HepG2 (cell line): ENCODE measurements at regions not wholly inside any gene's neighbourhood (a gene's known extent, or its start where the extent isn't known, plus 50 kb on each side); places are given as distances from the start of the nearest gene placed in this dataset.

Experiments used
- ATAC-seq: fragments of 200-7000 bp; cut with Tn5 transposase; 3 replicates; pipeline ENCODE4 v1.9.1; 2020; ENCODE audit warnings: mild to moderate bottlenecking, moderate library complexity
- BruUV-seq: library from RNA; stranded (reverse); fragments of 400-500 nt; replicated peaks from 2 replicates; lab custom pipeline; 2021; lab: Mats Ljungman, UMichigan
- CTCF ChIA-PET: fragments of 300-600 bp; formaldehyde crosslinking; extraction: SDS; loops from one replicate; lab custom pipeline; 2021; ENCODE audit warnings: low total read pairs, inconsistent platforms, low intra/inter-chr PET ratio; lab: Yijun Ruan, JAX
- POLR2A ChIA-PET: fragments of 350-600 bp; sonication (Branson Sonifier 250); formaldehyde crosslinking; loops from one replicate; lab custom pipeline; 2020; ENCODE audit warnings: antibody characterized with exemption, inconsistent platforms; lab: Yijun Ruan, JAX
- DNase-seq: peaks from one replicate; pipeline ENCODE4 v3.0.0-alpha.2; 2015; ENCODE audit warnings: low spot score
- FAIRE-seq: peaks from 3 replicates; lab custom pipeline; 2011; peaks lifted over from hg19 to GRCh38; lab: Jason Lieb, UNC
- H2AFZ ChIP-seq: one replicate; pipeline ENCODE4 v1.6.1; 2011; ENCODE audit warnings: low read length, inconsistent platforms
- H3K27ac ChIP-seq: fragments of 300-600 bp; 3 replicates; pipeline ENCODE4 v1.8.0; 2011; ENCODE audit warnings: mixed run types, mild to moderate bottlenecking, mixed read lengths, low read length, inconsistent platforms; ENCODE audit not compliant: insufficient read depth; ENCODE audit errors: extremely low read length
- H3K27me3 ChIP-seq, 2 experiments: fragments of 200-600 bp in 1 of 2; 2 replicates in 1 of 2; 3 replicates in 1 of 2; pipeline versions ENCODE4 v1.6.0 to v1.8.0; 2011; ENCODE audit warnings: low read length in 2 of 2, mild to moderate bottlenecking in 2 of 2, moderate library complexity in 2 of 2, inconsistent platforms in 1 of 2; ENCODE audit not compliant: insufficient read depth in 2 of 2, control insufficient read depth in 1 of 2
- H3K36me3 ChIP-seq, 2 experiments: fragments of 200-600 bp in 1 of 2; replicated peaks in 1 of 2; 2 replicates in 1 of 2; 3 replicates in 1 of 2; pipeline versions ENCODE4 v1.5.1 to v1.8.0; 2011; ENCODE audit warnings: low read length in 2 of 2, inconsistent platforms in 1 of 2; ENCODE audit not compliant: insufficient read depth in 2 of 2, control insufficient read depth in 1 of 2
- H3K4me1 ChIP-seq: 2 replicates; pipeline ENCODE4 v1.5.1; 2012; ENCODE audit warnings: low read length, inconsistent platforms; ENCODE audit not compliant: insufficient read depth
- H3K4me2 ChIP-seq: 2 replicates; pipeline ENCODE4 v1.6.0; 2011; ENCODE audit warnings: low read depth, low read length, inconsistent platforms
- H3K4me3 ChIP-seq, 3 experiments: fragments of 200-600 bp in 1 of 3; sonication (generic), shearing (Covaris generic) in 1 of 3; replicated peaks in 1 of 3; 2 replicates each; pipeline ENCODE4 v1.5.1; 2011 to 2016; ENCODE audit warnings: low read length in 3 of 3, inconsistent platforms in 2 of 3, low read depth in 2 of 3, mild to moderate bottlenecking in 2 of 3, control low read depth in 1 of 3, mixed read lengths in 1 of 3; ENCODE audit not compliant: insufficient read depth in 1 of 3
- H3K79me2 ChIP-seq: one replicate; pipeline ENCODE4 v1.6.1; 2011; ENCODE audit warnings: low read length, inconsistent platforms; ENCODE audit not compliant: insufficient read depth
- H3K9ac ChIP-seq: 2 replicates; pipeline ENCODE4 v1.6.0; 2011; ENCODE audit warnings: mild to moderate bottlenecking, low read depth, low read length, inconsistent platforms; ENCODE audit not compliant: insufficient read depth
- H3K9me3 ChIP-seq: 2 replicates; pipeline ENCODE4 v1.5.1; 2012; ENCODE audit warnings: mild to moderate bottlenecking, low read length
- H4K20me1 ChIP-seq: 2 replicates; pipeline ENCODE4 v1.6.0; 2011; ENCODE audit warnings: inconsistent platforms, mild to moderate bottlenecking, low read length, moderate library complexity; ENCODE audit not compliant: insufficient read depth
- ATRX ChIP-seq: sonication (generic); formaldehyde crosslinking; IDR thresholded peaks from 2 replicates; pipeline ENCODE4 v1.4.0; 2020; ENCODE audit warnings: missing genetic modification reagents, borderline replicate concordance
- BCL6 ChIP-seq: IDR thresholded peaks from 2 replicates; pipeline ENCODE4 v1.6.1; 2016; ENCODE audit warnings: missing genetic modification reagents, missing compliant biosample characterization
- DZIP1 ChIP-seq: sonication (generic); formaldehyde crosslinking; IDR thresholded peaks from 2 replicates; pipeline ENCODE4 v1.5.0; 2020; ENCODE audit warnings: mild to moderate bottlenecking, missing genetic modification reagents
- IRF9 ChIP-seq: sonication (generic); formaldehyde crosslinking; IDR thresholded peaks from 2 replicates; pipeline ENCODE4 v1.8.0; 2022; ENCODE audit warnings: missing genetic modification reagents, mild to moderate bottlenecking, borderline replicate concordance
- KLF16 ChIP-seq, 2 experiments: sonication (generic) in 1 of 2; formaldehyde crosslinking in 1 of 2; IDR thresholded peaks; 2 replicates each; pipeline versions ENCODE4 v1.6.1 to v1.8.0; 2016 to 2023; ENCODE audit warnings: missing genetic modification reagents in 2 of 2, missing compliant biosample characterization in 1 of 2
- NFYC ChIP-seq: IDR thresholded peaks from 2 replicates; pipeline ENCODE4 v1.6.1; 2016; ENCODE audit warnings: missing genetic modification reagents, missing compliant biosample characterization
- PAWR ChIP-seq: sonication (generic); formaldehyde crosslinking; IDR thresholded peaks from 2 replicates; pipeline ENCODE4 v1.4.0; 2020; ENCODE audit warnings: missing genetic modification reagents, mild to moderate bottlenecking, borderline replicate concordance
- SCMH1 ChIP-seq: sonication (generic); formaldehyde crosslinking; IDR thresholded peaks from 2 replicates; pipeline ENCODE4 v1.9.0; 2021; ENCODE audit warnings: missing genetic modification reagents, mild to moderate bottlenecking, borderline replicate concordance
- TP53 ChIP-seq: sonication (generic); formaldehyde crosslinking; conservative IDR thresholded peaks from 2 replicates; pipeline ENCODE4 v1.4.0; 2020; ENCODE audit warnings: missing genetic modification reagents
- TRIM22 ChIP-seq: fragments of 450-650 bp; IDR thresholded peaks from 2 replicates; pipeline ENCODE4 v1.6.1; 2017
- TRIM24 ChIP-seq: sonication (generic); formaldehyde crosslinking; IDR thresholded peaks from 2 replicates; pipeline ENCODE4 v1.8.0; 2022; ENCODE audit warnings: mild to moderate bottlenecking, missing genetic modification reagents
- ZBTB8A ChIP-seq: sonication (generic); formaldehyde crosslinking; IDR thresholded peaks from 2 replicates; pipeline ENCODE4 v1.4.0; 2020; ENCODE audit warnings: mild to moderate bottlenecking, low read depth, missing genetic modification reagents, borderline replicate concordance
- ZNF121 ChIP-seq: sonication (generic); formaldehyde crosslinking; IDR thresholded peaks from 2 replicates; pipeline ENCODE4 v1.5.0; 2020; ENCODE audit warnings: mild to moderate bottlenecking, missing genetic modification reagents
- ZNF207 ChIP-seq: fragments of 450-650 bp; IDR thresholded peaks from 2 replicates; pipeline ENCODE4 v1.6.1; 2016; ENCODE audit warnings: antibody characterized with exemption, borderline replicate concordance
- ZNF264 ChIP-seq: sonication (generic); formaldehyde crosslinking; IDR thresholded peaks from 2 replicates; pipeline ENCODE4 v1.4.0; 2020; ENCODE audit warnings: missing genetic modification reagents
- WGBS: methylation state at CpG from one replicate; pipeline ENCODE4 v1.1.6; 2017; ENCODE audit warnings: low lambda C conversion rate; 5-methylcytosine and 5-hydroxymethylcytosine counted together
- in situ Hi-C: cut with HindIII; loops from 2 replicates; pipeline ENCODE4 v1.10.0; 2017; ENCODE audit warnings: low pct_unique_long_range_greater_than_20kb; ENCODE audit not compliant: extremely low pct_ligation_motif_present
- intact Hi-C: fragments of 100-400 bp; cut with micrococcal nuclease; formaldehyde crosslinking; loops from one replicate; pipeline ENCODE4 v1.10.0; 2022; ENCODE audit not compliant: unreplicated experiment

DNA sequence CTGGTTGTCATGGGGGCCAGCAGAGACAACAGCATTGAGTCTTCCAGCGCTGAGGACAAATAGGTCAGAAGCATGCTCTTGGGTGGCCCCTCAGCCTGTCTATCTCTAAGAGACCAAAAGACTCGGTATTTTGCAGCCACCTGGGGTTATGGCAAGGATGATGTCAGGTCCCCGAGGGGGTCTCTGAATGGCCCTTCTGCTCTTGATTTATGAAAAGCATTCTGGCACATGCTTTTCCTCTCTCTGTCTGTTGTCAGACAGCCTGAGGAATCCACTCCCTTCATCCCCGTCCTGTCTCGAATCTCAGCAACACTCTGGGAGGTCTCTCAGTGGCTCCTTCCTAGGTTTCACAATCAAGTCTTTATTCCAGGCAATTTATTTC is 156.6 kb upstream of the RGMA start:
- BruUV-seq = no TSS peak
- intact Hi-C loops = no loop called here
- FAIRE-seq = no peak
- no peaks in the 10 kb centered on the region for H4K20me1 ChIP-seq
- no peak overlapping the region for H3K27ac ChIP-seq
- ChIA-PET CTCF (no interaction called here), POLR2A (no interaction called here)
- TF ChIP-seq ZNF207 = no peak
- TF ChIP-seq ZBTB8A (CRISPR knock-in tag) = no peak
- no peak for TF ChIP-seq ZNF121 (CRISPR knock-in tag)
- no peak for TF ChIP-seq NFYC (CRISPR knock-in tag)
- no peak for TF ChIP-seq ATRX (CRISPR knock-in tag)
- TF ChIP-seq TRIM22 = no peak
- TF ChIP-seq TP53 (CRISPR knock-in tag) = no peak
- no peak for TF ChIP-seq DZIP1 (CRISPR knock-in tag)
- no peak for TF ChIP-seq TRIM24 (CRISPR knock-in tag)
- no peak for TF ChIP-seq BCL6 (CRISPR knock-in tag)
- no peak for TF ChIP-seq SCMH1
- TF ChIP-seq PAWR = no peak
- no peak for TF ChIP-seq KLF16 (CRISPR knock-in tag; IDR thresholded peaks at IDR 0.05)
- TF ChIP-seq IRF9 (CRISPR knock-in tag) = no peak
- no peak for TF ChIP-seq ZNF264
- no peak for ATAC-seq
- H3K4me1 ChIP-seq = no peaks in the 10 kb centered on the region
- H3K36me3 ChIP-seq = no peaks in the 10 kb centered on the region
- no peak overlapping the region for H3K9ac ChIP-seq
- no peak overlapping the region for H3K4me3 ChIP-seq
- no peaks in the 10 kb centered on the region for H3K9me3 ChIP-seq
- no peak for DNase-seq
- peaks cover 4 to 44% of the 10 kb centered on the region in 2 experiments; a peak in 4 of 5 replicates for H3K27me3 ChIP-seq
- H3K79me2 ChIP-seq = no peaks in the 10 kb centered on the region
- under 1% methylated on average over 5 of the region's 5 CpGs for WGBS
- in situ Hi-C loops = no loop called here
- H3K4me2 ChIP-seq = no peak overlapping the region
- H2AFZ ChIP-seq = no peak overlapping the region
